Fibroblast of lung (primary cell): ENCODE measurements at regions not wholly inside any gene's neighbourhood (a gene's known extent, or its start where the extent isn't known, plus 50 kb on each side); places are given as distances from the start of the nearest gene placed in this dataset.

Experiments
- EZH2 ChIP-seq: IDR thresholded peaks from 2 replicates; pipeline ENCODE4 v1.5.1; 2012; ENCODE audit warnings: low read length, control low read depth, mild to moderate bottlenecking; ENCODE audit errors: missing control alignments
- TF ChIP-seq, protein P1 (sequence below), 2 donors: IDR thresholded peaks in 1 of 2; conservative IDR thresholded peaks in 1 of 2; 1 replicate in 1 of 2; 2 replicates in 1 of 2; pipeline ENCODE4 v1.5.1; 2011 to 2012; ENCODE audit warnings: low read length in 2 of 2, control low read depth in 1 of 2, inconsistent platforms in 1 of 2, low read depth in 1 of 2, mild to moderate bottlenecking in 1 of 2

DNA sequence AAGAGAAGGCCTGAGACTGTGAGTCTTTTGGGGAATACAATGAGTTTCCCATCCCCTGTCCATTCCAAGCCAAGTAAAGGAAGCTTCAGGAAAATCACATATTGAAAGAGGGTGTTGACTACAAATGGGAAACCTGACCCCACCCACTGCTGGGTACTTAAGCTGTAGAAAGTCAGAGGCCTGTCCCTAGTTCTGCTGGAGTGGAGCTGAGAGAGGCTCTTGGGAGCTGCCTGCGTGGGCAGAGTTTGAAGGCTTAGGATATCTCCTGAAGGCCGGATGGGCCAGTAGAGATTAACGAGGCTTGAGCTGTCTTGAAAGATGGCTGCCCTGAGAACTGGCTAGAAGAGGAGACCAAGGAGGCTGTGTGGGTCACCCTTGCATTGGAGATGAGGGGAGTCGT is 176.2 kb upstream of the NECTIN1 start:
- TF ChIP-seq, protein P1, sequence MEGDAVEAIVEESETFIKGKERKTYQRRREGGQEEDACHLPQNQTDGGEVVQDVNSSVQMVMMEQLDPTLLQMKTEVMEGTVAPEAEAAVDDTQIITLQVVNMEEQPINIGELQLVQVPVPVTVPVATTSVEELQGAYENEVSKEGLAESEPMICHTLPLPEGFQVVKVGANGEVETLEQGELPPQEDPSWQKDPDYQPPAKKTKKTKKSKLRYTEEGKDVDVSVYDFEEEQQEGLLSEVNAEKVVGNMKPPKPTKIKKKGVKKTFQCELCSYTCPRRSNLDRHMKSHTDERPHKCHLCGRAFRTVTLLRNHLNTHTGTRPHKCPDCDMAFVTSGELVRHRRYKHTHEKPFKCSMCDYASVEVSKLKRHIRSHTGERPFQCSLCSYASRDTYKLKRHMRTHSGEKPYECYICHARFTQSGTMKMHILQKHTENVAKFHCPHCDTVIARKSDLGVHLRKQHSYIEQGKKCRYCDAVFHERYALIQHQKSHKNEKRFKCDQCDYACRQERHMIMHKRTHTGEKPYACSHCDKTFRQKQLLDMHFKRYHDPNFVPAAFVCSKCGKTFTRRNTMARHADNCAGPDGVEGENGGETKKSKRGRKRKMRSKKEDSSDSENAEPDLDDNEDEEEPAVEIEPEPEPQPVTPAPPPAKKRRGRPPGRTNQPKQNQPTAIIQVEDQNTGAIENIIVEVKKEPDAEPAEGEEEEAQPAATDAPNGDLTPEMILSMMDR (conservative IDR thresholded peaks at IDR 0.05 in 1 of 2, IDR thresholded peaks at IDR 0.05 in 1 of 2; ENCODE audit: low read depth in 1 of 2, low read length in 2 of 2) = no peak
- TF ChIP-seq EZH2 = no peak
